ENCODE measurements at regions not wholly inside any gene's neighbourhood (a gene's known extent, or its start where the extent isn't known, plus 50 kb on each side); places are given as distances from the start of the nearest gene placed in this dataset.

- TF ChIP-seq CTCF (conservative IDR thresholded peaks at IDR 0.05; ENCODE audit: low read length) = no peak
- TF ChIP-seq EZH2phosphoT487 (IDR thresholded peaks at IDR 0.05; ENCODE audit: borderline replicate concordance, low read depth, low read length) = no peak
Measured at GRCh38 chr18:5601188-5601624, 57.4 kb upstream of the EPB41L3 start.
